ENCODE measurements at regions not wholly inside any gene's neighbourhood (a gene's known extent, or its start where the extent isn't known, plus 50 kb on each side); places are given as distances from the start of the nearest gene placed in this dataset.

GRCh38 chr12:107978201-107978600, 150.9 kb upstream of the WSCD2 start:
- H4K20me1 ChIP-seq (ENCODE audit: insufficient read depth): no peaks in the 10 kb centered on the region
- no peak overlapping the region for H3K4me3 ChIP-seq (IDR thresholded peaks at IDR 0.05; ENCODE audit: insufficient read depth, low read depth, low read length)
- no peaks in the 10 kb centered on the region for H3K4me1 ChIP-seq (ENCODE audit: low read depth, poor library complexity, severe bottlenecking)
- no peak overlapping the region for H3K9ac ChIP-seq
- TF ChIP-seq, protein P1, sequence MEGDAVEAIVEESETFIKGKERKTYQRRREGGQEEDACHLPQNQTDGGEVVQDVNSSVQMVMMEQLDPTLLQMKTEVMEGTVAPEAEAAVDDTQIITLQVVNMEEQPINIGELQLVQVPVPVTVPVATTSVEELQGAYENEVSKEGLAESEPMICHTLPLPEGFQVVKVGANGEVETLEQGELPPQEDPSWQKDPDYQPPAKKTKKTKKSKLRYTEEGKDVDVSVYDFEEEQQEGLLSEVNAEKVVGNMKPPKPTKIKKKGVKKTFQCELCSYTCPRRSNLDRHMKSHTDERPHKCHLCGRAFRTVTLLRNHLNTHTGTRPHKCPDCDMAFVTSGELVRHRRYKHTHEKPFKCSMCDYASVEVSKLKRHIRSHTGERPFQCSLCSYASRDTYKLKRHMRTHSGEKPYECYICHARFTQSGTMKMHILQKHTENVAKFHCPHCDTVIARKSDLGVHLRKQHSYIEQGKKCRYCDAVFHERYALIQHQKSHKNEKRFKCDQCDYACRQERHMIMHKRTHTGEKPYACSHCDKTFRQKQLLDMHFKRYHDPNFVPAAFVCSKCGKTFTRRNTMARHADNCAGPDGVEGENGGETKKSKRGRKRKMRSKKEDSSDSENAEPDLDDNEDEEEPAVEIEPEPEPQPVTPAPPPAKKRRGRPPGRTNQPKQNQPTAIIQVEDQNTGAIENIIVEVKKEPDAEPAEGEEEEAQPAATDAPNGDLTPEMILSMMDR (conservative IDR thresholded peaks at IDR 0.05; ENCODE audit: low read depth, low read length): no peak
- H3K27ac ChIP-seq: no peak overlapping the region
- no peak overlapping the region for H3K4me2 ChIP-seq
- no peaks in the 10 kb centered on the region for H3K36me3 ChIP-seq (ENCODE audit: insufficient read depth)
- no peaks in the 10 kb centered on the region for H3K79me2 ChIP-seq (ENCODE audit: insufficient read depth, low read depth)
- H2AFZ ChIP-seq (ENCODE audit: low read depth): no peak overlapping the region
- no peaks in the 10 kb centered on the region for H3K27me3 ChIP-seq (ENCODE audit: insufficient read depth, low read depth)

DNA sequence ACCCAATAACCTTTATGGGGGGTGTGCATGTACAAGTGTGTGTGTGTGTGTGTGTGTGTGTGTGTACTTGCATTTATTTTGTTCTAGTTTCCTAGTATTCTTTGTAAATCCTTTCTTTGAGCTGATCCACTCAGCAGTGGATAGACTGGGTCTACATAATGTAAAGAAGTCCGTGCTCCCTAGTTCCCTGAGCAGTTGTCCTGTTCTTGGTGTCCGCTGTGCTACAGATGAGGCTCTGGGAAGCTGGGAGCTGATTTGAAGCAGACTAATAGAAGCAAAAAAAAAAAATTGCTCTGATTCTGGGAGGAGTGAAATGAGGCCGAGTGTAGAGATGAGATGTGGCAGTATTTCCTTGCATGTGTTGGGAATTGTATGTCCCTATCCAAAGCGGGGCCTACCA, 150.4 kb upstream of the WSCD2 start:
- no peaks in the 10 kb centered on the region for H3K27me3 ChIP-seq (ENCODE audit: insufficient read depth, low read depth)
- TF ChIP-seq, protein P1 (conservative IDR thresholded peaks at IDR 0.05; ENCODE audit: low read depth, low read length): no peak
- H3K4me2 ChIP-seq: no peak overlapping the region
- no peaks in the 10 kb centered on the region for H3K36me3 ChIP-seq (ENCODE audit: insufficient read depth)
- no peaks in the 10 kb centered on the region for H3K4me1 ChIP-seq (ENCODE audit: low read depth, poor library complexity, severe bottlenecking)
- H3K27ac ChIP-seq: no peak overlapping the region
- no peaks in the 10 kb centered on the region for H4K20me1 ChIP-seq (ENCODE audit: insufficient read depth)
- no peak overlapping the region for H3K4me3 ChIP-seq (IDR thresholded peaks at IDR 0.05; ENCODE audit: insufficient read depth, low read depth, low read length)
- no peak overlapping the region for H2AFZ ChIP-seq (ENCODE audit: low read depth)
- H3K79me2 ChIP-seq (ENCODE audit: insufficient read depth, low read depth): no peaks in the 10 kb centered on the region
- no peak overlapping the region for H3K9ac ChIP-seq

DNA sequence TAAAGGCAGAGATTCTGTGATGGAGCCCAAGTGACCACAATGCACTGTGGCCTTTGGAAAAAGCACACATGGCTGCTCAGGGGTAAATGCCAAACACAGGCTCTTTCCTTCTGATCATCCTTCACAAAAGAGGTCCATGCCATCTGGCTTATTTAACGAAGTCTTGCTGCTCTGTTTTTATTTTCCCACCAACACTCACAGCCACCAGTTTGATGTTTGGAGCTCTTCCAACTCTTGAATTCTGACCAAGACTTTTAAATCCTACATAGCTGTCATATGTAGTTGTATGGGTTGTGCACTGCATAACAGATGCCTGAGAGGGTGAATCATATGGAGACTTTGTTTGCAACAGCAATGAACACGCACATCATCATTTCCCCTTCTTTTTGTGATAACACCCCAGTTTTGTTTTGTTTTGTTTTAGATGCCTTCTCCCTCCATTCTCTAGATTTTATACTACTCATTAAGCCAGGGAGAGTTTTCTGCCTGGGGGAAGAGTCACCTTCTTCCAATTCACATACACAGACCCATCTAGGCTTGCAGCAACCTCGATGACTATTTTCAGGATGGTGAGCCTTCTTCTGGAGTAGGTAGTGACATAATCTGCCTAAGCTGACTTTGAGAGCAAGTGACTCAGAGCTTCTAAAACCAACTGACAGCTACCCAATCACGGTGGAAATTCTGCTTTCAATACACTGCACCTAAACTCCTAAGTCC, 145.2 kb upstream of the WSCD2 start:
- no peak overlapping the region for H3K9ac ChIP-seq
- H3K4me3 ChIP-seq (IDR thresholded peaks at IDR 0.05; ENCODE audit: insufficient read depth, low read depth, low read length): no peak overlapping the region
- H3K36me3 ChIP-seq (ENCODE audit: insufficient read depth): no peaks in the 10 kb centered on the region
- H4K20me1 ChIP-seq (ENCODE audit: insufficient read depth): no peaks in the 10 kb centered on the region
- no peaks in the 10 kb centered on the region for H3K79me2 ChIP-seq (ENCODE audit: insufficient read depth, low read depth)
- no peaks in the 10 kb centered on the region for H3K27me3 ChIP-seq (ENCODE audit: insufficient read depth, low read depth)
- no peak overlapping the region for H2AFZ ChIP-seq (ENCODE audit: low read depth)
- no peak overlapping the region for H3K27ac ChIP-seq
- TF ChIP-seq, protein P1 (conservative IDR thresholded peaks at IDR 0.05; ENCODE audit: low read depth, low read length): no peak
- no peak overlapping the region for H3K4me2 ChIP-seq
- no peaks in the 10 kb centered on the region for H3K4me1 ChIP-seq (ENCODE audit: low read depth, poor library complexity, severe bottlenecking)

DNA sequence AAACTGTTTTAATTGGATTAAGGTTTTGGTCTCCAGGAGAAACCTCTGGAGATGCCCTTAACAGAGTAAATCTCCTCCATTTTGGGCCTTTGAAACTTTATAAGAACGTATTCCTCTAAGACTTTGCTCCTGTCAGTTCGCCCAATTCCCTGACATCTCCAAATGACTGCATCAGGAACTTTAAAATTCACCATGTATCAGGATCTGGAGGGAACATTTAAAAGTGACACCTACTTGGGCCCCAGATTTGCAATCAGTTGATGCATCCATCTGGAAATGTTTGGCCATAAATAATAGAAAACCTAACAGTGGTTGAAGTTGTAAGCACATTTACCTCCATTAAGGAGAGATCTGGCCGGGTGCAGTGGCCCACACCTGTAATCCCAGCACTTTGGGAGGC, 144.1 kb upstream of the WSCD2 start:
- H2AFZ ChIP-seq (ENCODE audit: low read depth): no peak overlapping the region
- H3K36me3 ChIP-seq (ENCODE audit: insufficient read depth): no peaks in the 10 kb centered on the region
- no peaks in the 10 kb centered on the region for H3K79me2 ChIP-seq (ENCODE audit: insufficient read depth, low read depth)
- no peak overlapping the region for H3K4me2 ChIP-seq
- H3K4me3 ChIP-seq (IDR thresholded peaks at IDR 0.05; ENCODE audit: insufficient read depth, low read depth, low read length): no peak overlapping the region
- H3K9ac ChIP-seq: no peak overlapping the region
- no peak overlapping the region for H3K27ac ChIP-seq
- no peaks in the 10 kb centered on the region for H4K20me1 ChIP-seq (ENCODE audit: insufficient read depth)
- H3K27me3 ChIP-seq (ENCODE audit: insufficient read depth, low read depth): no peaks in the 10 kb centered on the region
- no peaks in the 10 kb centered on the region for H3K4me1 ChIP-seq (ENCODE audit: low read depth, poor library complexity, severe bottlenecking)
- TF ChIP-seq, protein P1 (conservative IDR thresholded peaks at IDR 0.05; ENCODE audit: low read depth, low read length): no peak

Data from KMS-11 (cell line).